Stimulated activated CD8-positive, alpha-beta memory T cell treated with anti-CD3 and anti-CD28 coated beads, Interleukin-12 subunit alpha, Interleukin-12 subunit beta, amount 100 ng/mL, for 4 hours (primary cell): ENCODE measurements at regions not wholly inside any gene's neighbourhood (a gene's known extent, or its start where the extent isn't known, plus 50 kb on each side); places are given as distances from the start of the nearest gene placed in this dataset.

Experiments used
- DNase-seq: peaks from one replicate; pipeline ENCODE4 v3.0.0-alpha.2; 2020; ENCODE audit warnings: low read depth

DNA sequence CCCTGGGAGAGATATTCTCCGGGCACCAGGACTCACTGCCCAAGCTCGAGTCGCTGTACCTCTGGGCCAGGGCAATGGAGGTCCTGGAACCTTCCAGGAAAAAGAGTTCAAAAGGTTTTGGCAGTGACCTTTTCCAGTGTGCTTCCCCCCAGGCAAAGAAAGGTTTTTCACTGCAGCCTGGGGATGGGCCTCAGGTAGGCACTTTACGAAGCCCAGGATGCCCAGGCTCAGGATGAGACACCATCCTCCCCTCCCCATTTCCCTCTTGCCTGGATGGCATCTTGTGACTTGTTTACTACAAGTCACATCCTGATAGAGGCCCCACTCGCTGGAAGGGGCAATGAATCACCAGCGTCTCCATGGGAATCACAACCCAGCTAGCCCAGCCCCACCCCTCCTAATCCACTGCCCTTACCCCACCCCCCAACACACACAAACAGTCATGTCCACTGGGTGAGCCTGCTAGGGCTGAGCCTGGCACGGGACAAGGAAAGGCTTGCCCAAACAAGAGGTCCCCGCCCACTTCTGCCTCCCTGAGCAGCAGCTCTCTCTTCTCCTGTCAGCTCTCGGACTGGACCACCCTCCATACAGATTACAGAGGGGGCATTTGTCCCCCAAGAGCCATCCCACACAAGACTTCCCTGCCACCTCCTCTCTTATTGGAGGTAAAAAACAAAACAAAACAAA, 93.8 kb upstream of the SMNDC1 start:
- no peak for DNase-seq

DNA sequence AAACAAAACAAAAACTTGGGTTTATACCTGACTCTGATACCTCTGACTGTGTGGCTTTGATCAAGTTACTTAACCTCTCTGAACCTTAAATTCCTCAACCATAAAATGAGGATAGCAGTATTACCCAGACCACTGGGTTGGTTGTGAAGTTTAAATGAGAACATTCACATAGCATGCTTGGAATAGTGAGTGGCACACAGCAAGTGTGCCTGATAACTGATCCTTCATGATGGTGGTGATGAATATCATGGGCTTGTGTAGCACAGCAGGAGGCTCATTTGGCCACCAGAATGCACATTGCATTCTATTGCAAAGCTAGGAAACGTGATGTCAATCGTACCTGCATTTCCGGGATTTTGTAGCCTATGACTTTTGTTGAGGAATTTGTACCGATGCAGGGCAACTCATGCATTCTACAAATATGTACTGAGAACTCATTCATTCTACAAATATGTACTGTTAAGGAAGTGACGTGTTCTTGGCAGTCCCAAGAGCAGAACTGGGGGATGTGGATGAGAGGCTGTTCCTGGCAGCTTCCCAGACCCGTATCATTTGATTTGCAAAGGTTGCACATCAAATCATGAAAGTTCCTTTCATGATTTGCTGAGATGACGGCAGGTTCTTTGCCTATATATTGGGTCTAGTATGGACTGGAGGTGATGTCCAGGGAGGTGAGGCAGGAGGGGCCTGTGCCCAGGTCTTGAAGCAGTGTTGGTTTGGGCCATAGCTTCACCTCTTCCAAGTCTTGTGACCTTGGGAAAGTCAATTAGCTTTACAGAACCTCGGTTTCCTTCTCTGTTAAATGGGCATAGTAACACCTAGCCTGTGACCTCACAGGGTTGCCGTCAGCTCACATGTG, 94.6 kb upstream of the SMNDC1 start:
- no peak for DNase-seq

- no peak for DNase-seq
These were observed 95.5 kb upstream of the SMNDC1 start for GRCh38 chr10:110399965-110400933.

GRCh38 chr10:110401401-110402076, 96.2 kb upstream of the DUSP5 start:
- DNase-seq: no peak

DNA sequence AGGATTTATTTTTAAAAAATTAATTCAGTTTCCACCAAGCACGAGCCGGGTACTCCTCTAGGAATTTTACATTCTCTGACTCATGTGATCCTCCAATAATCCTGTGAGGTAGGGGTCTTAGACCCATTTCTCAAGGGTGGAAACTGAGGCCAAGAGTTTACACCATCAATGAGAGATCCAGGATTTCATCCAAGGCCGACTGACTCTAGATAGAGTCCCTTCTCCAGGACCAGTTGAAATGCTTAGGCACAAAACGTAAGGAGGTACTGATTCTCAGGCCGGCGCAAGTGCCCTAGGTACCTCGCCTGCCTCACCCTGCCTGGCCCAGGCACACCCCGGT, 95.7 kb upstream of the DUSP5 start:
- DNase-seq: no peak

DNA sequence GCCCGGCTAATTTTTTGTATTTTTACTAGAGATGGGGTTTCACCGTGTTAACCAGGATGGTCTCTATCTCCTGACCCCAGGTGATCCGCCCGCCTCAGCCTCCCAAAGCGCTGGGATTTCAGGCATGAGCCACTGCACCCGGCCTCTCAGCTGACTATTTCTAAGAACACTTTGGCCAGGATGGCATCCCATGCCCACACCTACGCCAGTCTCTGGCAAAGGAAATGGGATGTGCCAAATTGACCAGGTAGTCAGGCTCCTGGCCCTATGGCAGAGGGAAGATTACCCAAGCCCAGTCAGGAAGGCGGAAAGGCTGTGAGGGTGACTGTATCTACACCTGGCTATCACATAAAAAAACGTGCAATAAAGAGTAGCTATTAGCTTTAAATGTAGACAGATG, 94.1 kb upstream of the DUSP5 start:
- DNase-seq: no peak

GRCh38 chr10:110404413-110404812, 93.3 kb upstream of the DUSP5 start:
- no peak for DNase-seq

GRCh38 chr10:110404825-110405224, 92.9 kb upstream of the DUSP5 start:
- no peak for DNase-seq

- no peak for DNase-seq
These were observed 92.3 kb upstream of the DUSP5 start for GRCh38 chr10:110405380-110405779.

GRCh38 chr10:110407301-110408170, 90.2 kb upstream of the DUSP5 start:
- DNase-seq: no peak

DNA sequence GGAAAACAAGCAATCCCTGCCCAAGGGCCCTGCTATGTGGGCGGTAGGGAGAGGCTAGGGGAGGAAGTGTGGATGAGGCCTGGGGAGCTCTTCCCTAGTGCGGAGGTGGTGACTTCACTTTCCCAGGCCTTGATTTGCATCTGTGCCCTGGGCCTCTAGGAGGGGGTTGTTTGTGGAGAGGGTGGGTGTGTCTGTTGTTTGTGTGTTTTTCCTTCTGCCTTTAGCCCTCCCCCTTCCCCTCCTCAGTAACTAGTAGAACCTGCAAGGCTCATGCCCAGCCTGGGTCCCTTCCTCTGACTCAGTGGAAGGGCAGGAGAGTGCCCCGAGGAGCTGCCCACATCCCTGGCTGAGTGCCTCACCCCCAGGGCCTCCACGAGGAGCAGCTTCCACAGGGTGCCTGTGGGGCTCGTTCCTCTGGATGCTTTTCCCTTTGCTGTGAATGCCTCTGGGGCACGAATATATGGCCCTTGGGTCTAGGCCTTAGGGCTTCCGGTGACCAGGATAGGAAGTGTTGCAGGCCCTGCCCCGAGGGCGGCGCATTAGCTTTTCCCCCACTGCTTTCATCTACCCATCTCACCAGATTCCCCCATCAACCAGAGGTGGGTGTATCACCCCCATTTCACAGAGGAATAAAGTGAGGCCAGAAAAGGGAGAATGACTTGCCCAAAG, 89.4 kb upstream of the DUSP5 start:
- no peak for DNase-seq

GRCh38 chr10:110408943-110409342, 88.8 kb upstream of the DUSP5 start:
- DNase-seq: no peak

GRCh38 chr10:110409488-110409887, 88.2 kb upstream of the DUSP5 start:
- DNase-seq: no peak

DNA sequence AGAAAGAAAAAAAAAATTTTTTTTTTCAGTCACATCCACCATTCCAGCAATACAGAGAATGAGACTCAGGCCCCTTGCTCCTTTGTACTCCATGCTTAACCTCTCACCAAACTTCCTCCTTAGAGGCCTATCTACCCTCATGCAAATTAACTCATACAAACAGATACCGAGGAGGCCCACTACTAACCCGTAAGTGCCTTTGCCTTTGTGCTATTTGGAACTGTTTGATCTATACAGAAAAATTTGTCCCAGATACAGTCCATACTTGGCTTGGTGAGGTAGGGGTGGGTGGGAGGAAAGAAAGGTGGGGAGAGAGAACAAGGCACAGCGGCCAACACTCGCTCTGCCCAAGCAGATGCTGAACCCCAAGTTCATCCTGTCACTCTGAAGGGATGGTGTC, 87.8 kb upstream of the DUSP5 start:
- no peak for DNase-seq

- no peak for DNase-seq
These were observed 87.2 kb upstream of the DUSP5 start for GRCh38 chr10:110410329-110411046.

- no peak for DNase-seq
These were observed 86.7 kb upstream of the DUSP5 start for GRCh38 chr10:110411047-110411410.

- DNase-seq: no peak
These were observed 84.5 kb upstream of the DUSP5 start for GRCh38 chr10:110413049-110413783.

- no peak for DNase-seq
These were observed 83.7 kb upstream of the DUSP5 start for GRCh38 chr10:110413903-110414547.
